ENCODE measurements at regions not wholly inside any gene's neighbourhood (a gene's known extent, or its start where the extent isn't known, plus 50 kb on each side); places are given as distances from the start of the nearest gene placed in this dataset.

GRCh38 chr5:2257326-2258244 lies 374.9 kb upstream of the IRX4 start:
- TF ChIP-seq EZH2 (IDR thresholded peaks at IDR 0.05) (no peak), CTCF (IDR thresholded peaks at IDR 0.05) (no peak)

Data from neural progenitor cell (in vitro differentiated cells).